Osteocyte (in vitro differentiated cells): ENCODE measurements at regions not wholly inside any gene's neighbourhood (a gene's known extent, or its start where the extent isn't known, plus 50 kb on each side); places are given as distances from the start of the nearest gene placed in this dataset.
A peak's percentile ranks its signal among the peaks of the same experiment; 100 is the strongest.

Experiments used
- DNase-seq: peaks from one replicate; pipeline ENCODE4 v3.0.0; 2021; ENCODE audit warnings: mixed read lengths; ENCODE audit not compliant: unreplicated experiment; ENCODE audit errors: extremely low spot score
- H3K27ac Mint-ChIP-seq: one replicate; pipeline ENCODE4 v1.8.0; 2021; ENCODE audit warnings: mild to moderate bottlenecking, mixed read lengths; ENCODE audit not compliant: unreplicated experiment
- H3K27me3 Mint-ChIP-seq: one replicate; pipeline ENCODE4 v1.8.0; 2021; ENCODE audit warnings: mixed read lengths; ENCODE audit not compliant: unreplicated experiment
- H3K36me3 Mint-ChIP-seq: one replicate; pipeline ENCODE4 v1.8.0; 2021; ENCODE audit warnings: mixed read lengths; ENCODE audit not compliant: unreplicated experiment
- H3K4me1 Mint-ChIP-seq: one replicate; pipeline ENCODE4 v1.8.0; 2021; ENCODE audit warnings: mixed read lengths; ENCODE audit not compliant: unreplicated experiment
- H3K4me3 Mint-ChIP-seq: one replicate; pipeline ENCODE4 v1.8.0; 2021; ENCODE audit warnings: mild to moderate bottlenecking, moderate library complexity, mixed read lengths; ENCODE audit not compliant: unreplicated experiment
- H3K9me3 Mint-ChIP-seq: one replicate; pipeline ENCODE4 v1.8.0; 2021; ENCODE audit warnings: mixed read lengths; ENCODE audit not compliant: unreplicated experiment
- TF ChIP-seq, protein P1 (sequence below): fragments of 200-600 bp; sonication (generic); IDR thresholded peaks from 2 replicates; pipeline ENCODE4 v1.5.0; 2021; ENCODE audit warnings: antibody characterized with exemption, mild to moderate bottlenecking, moderate library complexity

DNA sequence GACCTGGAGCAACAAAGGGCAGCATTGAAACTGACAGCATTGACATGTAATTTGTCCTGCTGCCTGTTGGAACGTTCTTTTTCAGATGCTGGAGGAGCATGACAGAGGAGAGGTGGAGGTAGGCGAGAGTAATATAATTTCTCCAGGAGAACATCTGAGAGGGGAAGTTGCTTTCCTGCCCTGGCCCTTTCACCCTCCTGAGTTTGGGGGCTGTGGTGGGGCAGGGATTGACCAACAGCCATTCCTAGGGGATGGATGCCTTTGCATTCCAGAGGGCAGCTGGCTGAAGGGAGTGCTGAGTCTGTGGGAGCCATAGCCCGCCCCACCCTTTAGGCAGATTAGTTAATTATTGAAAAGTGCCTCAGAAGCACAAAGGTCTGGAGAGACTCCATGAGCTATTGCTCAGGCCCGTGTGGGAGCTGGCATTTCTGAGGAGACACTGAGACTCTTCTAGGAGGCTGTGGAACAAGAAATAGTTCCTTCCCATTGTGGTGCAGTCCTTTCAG lies 73.5 kb downstream of the ARF6 start:
- H3K27me3 Mint-ChIP-seq: no peaks in the 10 kb centered on the region
- H3K36me3 Mint-ChIP-seq: no peaks in the 10 kb centered on the region
- H3K4me3 Mint-ChIP-seq: peak overlapping the region; percentile 22
- no peaks in the 10 kb centered on the region for H3K9me3 Mint-ChIP-seq
- peak overlapping the region; percentile 88 for H3K27ac Mint-ChIP-seq
- DNase-seq: no peak
- H3K4me1 Mint-ChIP-seq: peaks cover 44% of the 10 kb centered on the region
- TF ChIP-seq, protein P1, sequence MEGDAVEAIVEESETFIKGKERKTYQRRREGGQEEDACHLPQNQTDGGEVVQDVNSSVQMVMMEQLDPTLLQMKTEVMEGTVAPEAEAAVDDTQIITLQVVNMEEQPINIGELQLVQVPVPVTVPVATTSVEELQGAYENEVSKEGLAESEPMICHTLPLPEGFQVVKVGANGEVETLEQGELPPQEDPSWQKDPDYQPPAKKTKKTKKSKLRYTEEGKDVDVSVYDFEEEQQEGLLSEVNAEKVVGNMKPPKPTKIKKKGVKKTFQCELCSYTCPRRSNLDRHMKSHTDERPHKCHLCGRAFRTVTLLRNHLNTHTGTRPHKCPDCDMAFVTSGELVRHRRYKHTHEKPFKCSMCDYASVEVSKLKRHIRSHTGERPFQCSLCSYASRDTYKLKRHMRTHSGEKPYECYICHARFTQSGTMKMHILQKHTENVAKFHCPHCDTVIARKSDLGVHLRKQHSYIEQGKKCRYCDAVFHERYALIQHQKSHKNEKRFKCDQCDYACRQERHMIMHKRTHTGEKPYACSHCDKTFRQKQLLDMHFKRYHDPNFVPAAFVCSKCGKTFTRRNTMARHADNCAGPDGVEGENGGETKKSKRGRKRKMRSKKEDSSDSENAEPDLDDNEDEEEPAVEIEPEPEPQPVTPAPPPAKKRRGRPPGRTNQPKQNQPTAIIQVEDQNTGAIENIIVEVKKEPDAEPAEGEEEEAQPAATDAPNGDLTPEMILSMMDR: no peak

DNA sequence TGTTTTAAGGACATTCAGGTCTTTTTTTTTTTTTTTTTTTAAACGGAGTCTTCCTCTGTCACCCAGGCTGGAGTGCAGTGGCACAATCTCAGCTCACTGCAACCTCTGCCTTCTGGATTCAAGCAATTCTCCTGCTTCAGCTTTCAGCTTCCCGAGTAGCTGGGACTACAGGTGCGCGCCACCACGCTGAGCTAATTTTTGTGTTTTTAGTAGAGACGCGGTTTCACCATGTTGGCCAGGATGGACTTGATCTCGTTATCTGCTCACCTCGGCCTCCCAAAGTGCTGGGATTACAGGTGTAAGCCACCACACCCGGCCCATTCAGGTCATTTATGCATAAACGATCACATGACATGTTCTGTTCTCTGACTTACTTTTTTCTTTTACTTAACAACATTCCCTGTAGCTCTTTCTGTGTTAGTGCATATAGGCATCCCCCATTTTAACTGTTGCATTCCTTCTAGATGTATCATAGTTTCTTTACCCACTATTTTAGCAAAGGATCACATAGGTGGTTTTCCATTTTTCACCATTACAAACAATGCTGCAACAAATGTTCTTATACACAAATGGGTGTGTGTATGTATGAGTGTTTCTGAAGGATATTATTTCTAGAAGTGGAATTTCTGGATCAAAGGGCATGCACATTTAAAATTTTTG lies 74.2 kb downstream of the ARF6 start:
- TF ChIP-seq, protein P1: no peak
- Mint-ChIP-seq H3K27ac (peak overlapping the region; percentile 88), H3K4me3 (no peak overlapping the region), H3K4me1 (peaks cover 48% of the 10 kb centered on the region), H3K27me3 (no peaks in the 10 kb centered on the region), H3K36me3 (no peaks in the 10 kb centered on the region), H3K9me3 (no peaks in the 10 kb centered on the region)
- no peak for DNase-seq

GRCh38 chr14:49969961-49970360 lies 77.1 kb downstream of the ARF6 start:
- Mint-ChIP-seq H3K9me3 (no peaks in the 10 kb centered on the region), H3K27me3 (no peaks in the 10 kb centered on the region), H3K36me3 (no peaks in the 10 kb centered on the region), H3K4me1 (peaks cover 72% of the 10 kb centered on the region), H3K4me3 (no peak overlapping the region), H3K27ac (peak overlapping the region; percentile 96)
- TF ChIP-seq, protein P1: no peak
- DNase-seq: no peak

GRCh38 chr14:49970474-49971147 lies 77.7 kb downstream of the ARF6 start:
- Mint-ChIP-seq H3K27me3 (no peaks in the 10 kb centered on the region), H3K36me3 (no peaks in the 10 kb centered on the region), H3K4me1 (peaks cover 76% of the 10 kb centered on the region), H3K9me3 (no peaks in the 10 kb centered on the region), H3K4me3 (peak overlapping the region; percentile 29), H3K27ac (peak overlapping the region; percentile 96)
- DNase-seq: no peak
- TF ChIP-seq, protein P1: no peak
